H7 (cell line): ENCODE measurements at regions not wholly inside any gene's neighbourhood (a gene's known extent, or its start where the extent isn't known, plus 50 kb on each side); places are given as distances from the start of the nearest gene placed in this dataset.
A peak's percentile ranks its signal among the peaks of the same experiment; 100 is the strongest.

Experiments used
- DNase-seq: peaks from one replicate; pipeline ENCODE4 v3.0.0; 2012
- H3K27me3 ChIP-seq: 2 replicates; pipeline ENCODE4 v1.6.0; 2011; ENCODE audit warnings: mild to moderate bottlenecking, low read length; ENCODE audit not compliant: control insufficient read depth, insufficient read depth
- H3K36me3 ChIP-seq: replicated peaks from 2 replicates; pipeline ENCODE4 v1.5.1; 2011; ENCODE audit warnings: low read length; ENCODE audit not compliant: control insufficient read depth, insufficient read depth
- H3K4me3 ChIP-seq: 2 replicates; pipeline ENCODE4 v1.5.1; 2011; ENCODE audit warnings: low read depth, mild to moderate bottlenecking, control low read depth, low read length, moderate library complexity; ENCODE audit not compliant: insufficient read depth

- DNase-seq, result no peak
- no peak overlapping the region for H3K4me3 ChIP-seq
- no peaks in the 10 kb centered on the region; the same call in 1 of the 2 replicates for H3K27me3 ChIP-seq
Measured at GRCh38 chr15:61653110-61653509, 407.1 kb downstream of the VPS13C start.

GRCh38 chr15:61651267-61651666 is 409.0 kb downstream of the VPS13C start:
- peak; percentile 11 for DNase-seq
- Histone ChIP-seq H3K36me3 (no peaks in the 10 kb centered on the region), H3K4me3 (no peak overlapping the region), H3K27me3 (no peaks in the 10 kb centered on the region; the same call in 1 of the 2 replicates)

More at GRCh38 chr15:61653110-61653509, 407.1 kb downstream of the VPS13C start:
- H3K36me3 ChIP-seq, result no peaks in the 10 kb centered on the region

GRCh38 chr15:61649046-61649445 is 411.2 kb downstream of the VPS13C start:
- no peak overlapping the region for H3K4me3 ChIP-seq
- no peak for DNase-seq
- H3K27me3 ChIP-seq, result no peaks in the 10 kb centered on the region; the same call in 1 of the 2 replicates
- no peaks in the 10 kb centered on the region for H3K36me3 ChIP-seq

- no peaks in the 10 kb centered on the region; the same call in 1 of the 2 replicates for H3K27me3 ChIP-seq
- no peak overlapping the region for H3K4me3 ChIP-seq
- no peak for DNase-seq
- H3K36me3 ChIP-seq, result no peaks in the 10 kb centered on the region
Measured at GRCh38 chr15:61644550-61644949, 415.4 kb upstream of the RORA start.

- no peak overlapping the region for H3K4me3 ChIP-seq
- no peak for DNase-seq
- no peaks in the 10 kb centered on the region; the same call in 1 of the 2 replicates for H3K27me3 ChIP-seq
- H3K36me3 ChIP-seq, result no peaks in the 10 kb centered on the region
Measured at GRCh38 chr15:61641645-61642044, 412.5 kb upstream of the RORA start.

GRCh38 chr15:61640756-61641155 is 411.7 kb upstream of the RORA start:
- no peak for DNase-seq
- no peaks in the 10 kb centered on the region; the same call in 1 of the 2 replicates for H3K27me3 ChIP-seq
- no peaks in the 10 kb centered on the region for H3K36me3 ChIP-seq
- H3K4me3 ChIP-seq, result no peak overlapping the region

- Histone ChIP-seq H3K4me3 (no peak overlapping the region), H3K36me3 (no peaks in the 10 kb centered on the region), H3K27me3 (no peaks in the 10 kb centered on the region; the same call in 1 of the 2 replicates)
- no peak for DNase-seq
Measured at GRCh38 chr15:61639491-61639890, 410.4 kb upstream of the RORA start.

- Histone ChIP-seq H3K27me3 (no peaks in the 10 kb centered on the region; the same call in 1 of the 2 replicates), H3K4me3 (no peak overlapping the region), H3K36me3 (no peaks in the 10 kb centered on the region)
- no peak for DNase-seq
Measured at GRCh38 chr15:61634837-61635236, 405.7 kb upstream of the RORA start.

- Histone ChIP-seq H3K36me3 (no peaks in the 10 kb centered on the region), H3K4me3 (no peak overlapping the region), H3K27me3 (no peaks in the 10 kb centered on the region)
- DNase-seq, result no peak
Measured at GRCh38 chr15:61633951-61634350, 404.8 kb upstream of the RORA start.

GRCh38 chr15:61629269-61629668 is 400.2 kb upstream of the RORA start:
- no peak for DNase-seq
- H3K36me3 ChIP-seq, result no peaks in the 10 kb centered on the region
- no peak overlapping the region for H3K4me3 ChIP-seq
- no peaks in the 10 kb centered on the region for H3K27me3 ChIP-seq

- Histone ChIP-seq H3K36me3 (no peaks in the 10 kb centered on the region), H3K4me3 (no peak overlapping the region)
- DNase-seq, result no peak
Measured at GRCh38 chr15:61624950-61625349, 395.8 kb upstream of the RORA start.

GRCh38 chr15:61623746-61624145 is 394.6 kb upstream of the RORA start:
- H3K27me3 ChIP-seq, result no peaks in the 10 kb centered on the region
- H3K36me3 ChIP-seq, result no peaks in the 10 kb centered on the region
- no peak for DNase-seq
- no peak overlapping the region for H3K4me3 ChIP-seq

More at GRCh38 chr15:61624950-61625349, 395.8 kb upstream of the RORA start:
- no peaks in the 10 kb centered on the region for H3K27me3 ChIP-seq

GRCh38 chr15:61621865-61622264 is 392.8 kb upstream of the RORA start:
- Histone ChIP-seq H3K36me3 (no peaks in the 10 kb centered on the region), H3K27me3 (no peaks in the 10 kb centered on the region), H3K4me3 (no peak overlapping the region)
- no peak for DNase-seq

- DNase-seq, result peak; percentile 32
- no peak overlapping the region for H3K4me3 ChIP-seq
- H3K27me3 ChIP-seq, result no peaks in the 10 kb centered on the region
- no peaks in the 10 kb centered on the region for H3K36me3 ChIP-seq
Measured at GRCh38 chr15:61621146-61621545, 392.0 kb upstream of the RORA start.

- H3K27me3 ChIP-seq, result no peaks in the 10 kb centered on the region
Measured at GRCh38 chr15:61620151-61620550, 391.0 kb upstream of the RORA start.

GRCh38 chr15:61613729-61614128 is 384.6 kb upstream of the RORA start:
- Histone ChIP-seq H3K27me3 (no peaks in the 10 kb centered on the region), H3K36me3 (no peaks in the 10 kb centered on the region), H3K4me3 (no peak overlapping the region)
- DNase-seq, result no peak

More at GRCh38 chr15:61620151-61620550, 391.0 kb upstream of the RORA start:
- Histone ChIP-seq H3K4me3 (no peak overlapping the region), H3K36me3 (no peaks in the 10 kb centered on the region)
- no peak for DNase-seq
